GM18505 (cell line): ENCODE measurements at regions not wholly inside any gene's neighbourhood (a gene's known extent, or its start where the extent isn't known, plus 50 kb on each side); places are given as distances from the start of the nearest gene placed in this dataset.
"Not testable (repeated sequence)": the region's sequence is repeated elsewhere in the genome, so short reads cannot be mapped to it uniquely, and the experiment has no call there.

Source experiments
- ATAC-seq: cut with Tn5 transposase; IDR thresholded peaks from one replicate; pipeline ENCODE4 v1.9.1; 2021; ENCODE audit not compliant: unreplicated experiment
- POLR2A ChIP-seq: IDR thresholded peaks from 4 replicates; pipeline ENCODE4 v1.6.1; 2011; ENCODE audit warnings: borderline replicate concordance; ENCODE audit not compliant: insufficient read depth, insufficient read length; ENCODE audit errors: extremely low read depth

- TF ChIP-seq POLR2A: no peak
- ATAC-seq: no peak
These were observed 324.4 kb upstream of the KITLG start for GRCh38 chr12:88904705-88905104.

DNA sequence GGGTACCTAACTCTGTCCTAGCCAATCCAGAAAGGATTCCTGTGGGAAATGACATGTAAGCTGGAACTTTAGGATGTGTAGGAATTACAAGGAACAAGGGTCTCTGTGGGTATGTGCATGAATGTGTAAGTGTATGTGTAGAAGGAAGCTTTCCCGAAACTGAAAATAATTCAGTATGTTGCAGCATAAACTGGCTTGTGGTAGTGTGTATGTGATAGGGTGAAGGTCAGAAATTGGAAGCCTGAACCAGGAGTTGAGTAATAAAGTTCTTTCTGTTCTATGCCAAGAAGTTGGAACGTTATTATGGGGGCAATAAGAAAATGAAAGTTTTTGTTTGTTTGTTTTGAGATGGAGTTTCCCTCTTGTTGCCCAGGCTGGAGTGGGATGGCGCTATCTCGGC, 323.1 kb upstream of the KITLG start:
- no peak for TF ChIP-seq POLR2A
- ATAC-seq: no peak

DNA sequence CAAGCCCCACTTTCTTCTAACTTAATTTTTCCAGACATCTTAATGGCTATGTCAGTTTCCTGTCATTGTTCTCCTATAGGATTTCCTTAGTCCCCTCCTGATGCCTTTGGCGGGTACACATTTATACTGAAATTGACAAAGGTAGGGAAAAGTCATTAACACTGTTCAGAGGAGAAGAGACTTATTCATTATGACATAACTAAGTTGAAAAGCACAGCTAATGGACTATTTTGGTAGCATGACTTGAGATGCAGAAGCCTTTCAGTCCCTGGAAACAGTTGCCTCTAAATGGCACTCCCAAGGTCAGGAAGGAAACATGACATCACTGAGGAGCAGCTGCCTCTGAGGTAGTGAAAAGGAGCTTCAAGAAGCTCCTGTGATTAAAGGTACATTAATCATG, 317.5 kb upstream of the KITLG start:
- ATAC-seq: no peak
- no peak for TF ChIP-seq POLR2A

- no peak for ATAC-seq
- TF ChIP-seq POLR2A: no peak
These were observed 316.7 kb upstream of the KITLG start for GRCh38 chr12:88896958-88897357.

GRCh38 chr12:88895634-88896033, 315.4 kb upstream of the KITLG start:
- ATAC-seq: no peak
- no peak for TF ChIP-seq POLR2A

- no peak for ATAC-seq
- TF ChIP-seq POLR2A: no peak
These were observed 313.5 kb upstream of the KITLG start for GRCh38 chr12:88893801-88894200.

- ATAC-seq: not testable (repeated sequence)
These were observed 311.2 kb upstream of the KITLG start for GRCh38 chr12:88891434-88891833.

GRCh38 chr12:88889326-88890110, 309.2 kb upstream of the KITLG start:
- no peak for ATAC-seq

DNA sequence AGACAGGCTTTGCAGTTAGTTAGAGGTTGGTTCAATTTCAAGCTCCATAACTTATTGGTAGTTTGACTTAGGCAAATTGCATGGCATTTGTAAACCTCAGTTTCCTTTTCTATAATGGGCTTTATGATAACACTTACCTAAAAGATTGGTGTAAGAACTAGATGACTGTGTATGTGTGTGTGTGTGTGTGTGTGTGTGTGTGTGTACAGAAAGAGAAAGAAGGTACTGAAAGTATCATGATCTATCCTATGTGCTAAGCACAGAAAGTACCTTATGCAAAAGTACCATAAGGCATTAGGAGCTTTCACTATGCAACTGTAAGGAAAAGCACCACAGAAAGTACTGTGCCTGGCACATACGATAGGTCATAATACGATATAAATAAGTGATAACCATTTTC, 304.3 kb upstream of the KITLG start:
- ATAC-seq: peak; percentile 75
- no peak for TF ChIP-seq POLR2A

More at GRCh38 chr12:88889326-88890110, 309.2 kb upstream of the KITLG start:
- TF ChIP-seq POLR2A: no peak

DNA sequence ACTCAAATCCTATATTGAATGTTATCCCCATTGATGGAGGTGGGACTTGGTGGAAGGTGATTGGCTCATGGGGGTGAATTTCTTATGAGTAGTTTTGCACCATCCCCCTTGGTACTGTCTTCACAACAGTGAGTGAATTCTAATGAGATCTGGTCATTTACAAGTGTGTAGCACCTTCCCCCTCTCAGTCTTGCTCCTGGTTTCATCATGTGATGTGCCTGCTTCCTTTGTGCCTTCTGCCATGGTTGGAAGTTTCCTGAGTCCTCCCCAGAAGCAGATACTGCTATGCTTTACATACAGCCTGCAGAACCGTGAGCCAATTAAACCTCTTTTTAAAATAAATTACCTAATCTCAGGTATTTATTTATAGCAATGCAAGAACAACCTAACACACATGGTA, 302.4 kb upstream of the KITLG start:
- no peak for TF ChIP-seq POLR2A
- ATAC-seq: no peak

DNA sequence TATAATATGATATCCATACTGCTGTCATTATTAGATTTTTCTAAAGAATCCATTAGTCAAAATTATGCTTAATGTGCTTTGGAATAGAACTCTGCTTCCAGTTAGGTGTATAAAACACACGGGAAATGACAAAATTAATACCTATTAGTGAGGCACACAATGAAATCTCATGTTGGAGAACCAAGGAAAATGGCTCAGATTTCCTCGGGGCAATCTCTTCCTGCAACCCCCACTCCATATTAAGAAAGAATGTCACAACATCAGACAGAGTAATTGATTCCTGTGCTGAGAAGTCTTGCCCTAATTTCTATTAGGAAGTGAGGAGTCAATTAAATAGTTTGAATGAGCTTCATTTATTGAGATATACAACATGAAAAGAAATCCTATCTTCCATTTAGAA, 299.8 kb upstream of the KITLG start:
- no peak for TF ChIP-seq POLR2A
- no peak for ATAC-seq

DNA sequence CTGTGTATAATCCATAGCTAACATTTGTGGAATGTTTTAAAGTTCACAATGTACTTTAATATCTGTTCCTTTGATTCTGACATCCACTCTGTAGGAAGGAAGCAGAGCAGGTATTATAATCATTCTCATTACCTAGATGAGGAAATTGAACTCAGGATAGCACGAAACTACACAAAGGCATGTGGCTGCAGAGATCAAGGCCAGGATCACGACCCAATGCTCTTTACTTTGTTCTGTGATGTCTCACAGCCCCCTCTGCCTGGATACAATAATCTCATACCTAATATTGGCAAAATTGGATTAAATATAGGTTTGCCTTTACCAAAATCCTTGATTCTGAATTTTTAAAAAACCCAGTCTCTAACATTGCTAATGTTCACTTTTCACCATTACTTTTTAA, 298.0 kb upstream of the KITLG start:
- ATAC-seq: no peak
- TF ChIP-seq POLR2A: no peak

- TF ChIP-seq POLR2A: no peak
These were observed 296.6 kb upstream of the KITLG start for GRCh38 chr12:88876857-88877256.

GRCh38 chr12:88870000-88870737, 289.9 kb upstream of the KITLG start:
- no peak for ATAC-seq
- no peak for TF ChIP-seq POLR2A

More at GRCh38 chr12:88876857-88877256, 296.6 kb upstream of the KITLG start:
- no peak for ATAC-seq
